ENCODE measurements at regions not wholly inside any gene's neighbourhood (a gene's known extent, or its start where the extent isn't known, plus 50 kb on each side); places are given as distances from the start of the nearest gene placed in this dataset.
"Not testable (repeated sequence)": the region's sequence is repeated elsewhere in the genome, so short reads cannot be mapped to it uniquely, and the experiment has no call there.

- DNase-seq (ENCODE audit: low read depth) = no peak
These were observed 358.7 kb downstream of the RRAGC start for GRCh38 chr1:38500891-38501290.

GRCh38 chr1:38500352-38500751 lies 359.2 kb downstream of the RRAGC start:
- DNase-seq (ENCODE audit: low read depth) = peak; percentile 1

GRCh38 chr1:38498686-38499085 lies 360.9 kb downstream of the RRAGC start:
- DNase-seq (ENCODE audit: low read depth) = no peak

- DNase-seq (ENCODE audit: low read depth) = no peak
These were observed 361.5 kb downstream of the RRAGC start for GRCh38 chr1:38497921-38498656.

- DNase-seq (ENCODE audit: low read depth) = not testable (repeated sequence)
These were observed 366.3 kb downstream of the RRAGC start for GRCh38 chr1:38493306-38493705.

- DNase-seq (ENCODE audit: low read depth) = peak; percentile 16
These were observed 369.7 kb downstream of the RRAGC start for GRCh38 chr1:38489844-38490270.

GRCh38 chr1:38488162-38488898 lies 371.2 kb downstream of the RRAGC start:
- no peak for DNase-seq (ENCODE audit: low read depth)

GRCh38 chr1:38487396-38487795 lies 372.2 kb downstream of the RRAGC start:
- no peak for DNase-seq (ENCODE audit: low read depth)

GRCh38 chr1:38486085-38486484 lies 373.5 kb downstream of the RRAGC start:
- no peak for DNase-seq (ENCODE audit: low read depth)

- DNase-seq (ENCODE audit: low read depth) = no peak
These were observed 377.4 kb downstream of the RRAGC start for GRCh38 chr1:38481871-38482826.

- not testable (repeated sequence) for DNase-seq (ENCODE audit: low read depth)
These were observed 379.9 kb downstream of the RRAGC start for GRCh38 chr1:38479662-38480061.

GRCh38 chr1:38477811-38478210 lies 381.8 kb downstream of the RRAGC start:
- DNase-seq (ENCODE audit: low read depth) = no peak

GRCh38 chr1:38476850-38477178 lies 382.8 kb downstream of the RRAGC start:
- DNase-seq (ENCODE audit: low read depth) = no peak

- DNase-seq (ENCODE audit: low read depth) = no peak
These were observed 383.3 kb downstream of the RRAGC start for GRCh38 chr1:38476111-38476849.

- DNase-seq (ENCODE audit: low read depth) = no peak
These were observed 384.0 kb downstream of the RRAGC start for GRCh38 chr1:38475624-38476005.

- DNase-seq (ENCODE audit: low read depth) = no peak
These were observed 384.6 kb downstream of the RRAGC start for GRCh38 chr1:38474738-38475623.

GRCh38 chr1:38466487-38466886 lies 393.1 kb downstream of the RRAGC start:
- DNase-seq (ENCODE audit: low read depth) = no peak

GRCh38 chr1:38465460-38465859 lies 394.1 kb downstream of the RRAGC start:
- no peak for DNase-seq (ENCODE audit: low read depth)

GRCh38 chr1:38464071-38464661 lies 395.4 kb downstream of the RRAGC start:
- DNase-seq (ENCODE audit: low read depth) = no peak

- no peak for DNase-seq (ENCODE audit: low read depth)
These were observed 396.5 kb downstream of the RRAGC start for GRCh38 chr1:38463074-38463473.

- DNase-seq (ENCODE audit: low read depth) = no peak
These were observed 403.1 kb downstream of the RRAGC start for GRCh38 chr1:38456531-38456876.

All from EH (cell line).